ENCODE measurements at regions not wholly inside any gene's neighbourhood (a gene's known extent, or its start where the extent isn't known, plus 50 kb on each side); places are given as distances from the start of the nearest gene placed in this dataset.

- TF ChIP-seq ZNF425 (CRISPR knock-in tag; conservative IDR thresholded peaks at IDR 0.05): no peak
- no peak for TF ChIP-seq NFE2L1 (CRISPR knock-in tag; IDR thresholded peaks at IDR 0.05)
- no peak for TF ChIP-seq ZBTB21 (CRISPR knock-in tag; IDR thresholded peaks at IDR 0.05; ENCODE audit: borderline replicate concordance)
These were observed 133.4 kb upstream of the PFKP start (continued) for GRCh38 chr10:2933924-2934323.

- Mint-ChIP-seq H3K36me3 (no peaks in the 10 kb centered on the region), H3K27ac (peak overlapping the region; percentile 39), H3K9me3 (peaks cover 6% of the 10 kb centered on the region; the same call in 1 of the 2 replicates), H3K4me1 (peaks cover 47% of the 10 kb centered on the region), H3K27me3 (ENCODE audit: low read depth) (peaks cover 3% of the 10 kb centered on the region; the same call in 1 of the 2 replicates), H3K4me3 (no peak overlapping the region)
- TF ChIP-seq MLX (CRISPR knock-in tag; IDR thresholded peaks at IDR 0.05) (no peak), SOX15 (CRISPR knock-in tag; IDR thresholded peaks at IDR 0.05) (no peak), ZSCAN18 (CRISPR knock-in tag; IDR thresholded peaks at IDR 0.05) (no peak), TEAD4 (CRISPR knock-in tag; IDR thresholded peaks at IDR 0.05) (no peak), HMGXB4 (CRISPR knock-in tag; IDR thresholded peaks at IDR 0.05) (no peak), USF2 (CRISPR knock-in tag; IDR thresholded peaks at IDR 0.05) (no peak)
- ChIA-PET POLR2A (no interaction called here), CTCF (interaction anchor here (0.6 kb wide), 1 partner anchor 13 kb away, joined by 3 read pairs; no protein-coding TSS in a partner anchor)
- no peak for DNase-seq (ENCODE audit: low spot score)
- no peak for ATAC-seq
These were observed 133.8 kb upstream of the PFKP start for GRCh38 chr10:2933519-2933918.

GRCh38 chr10:2933071-2933470 is 134.3 kb upstream of the PFKP start:
- H3K4me1 Mint-ChIP-seq: peaks cover 50% of the 10 kb centered on the region
- ChIA-PET CTCF (interaction anchor here (0.6 kb wide), 1 partner anchor 13 kb away, joined by 3 read pairs; no protein-coding TSS in a partner anchor), POLR2A (no interaction called here)
- no peak overlapping the region for H3K4me3 Mint-ChIP-seq
- peaks cover 6% of the 10 kb centered on the region; the same call in 1 of the 2 replicates for H3K9me3 Mint-ChIP-seq
- H3K27ac Mint-ChIP-seq: no peak overlapping the region
- H3K36me3 Mint-ChIP-seq: no peaks in the 10 kb centered on the region
- H3K27me3 Mint-ChIP-seq (ENCODE audit: low read depth): peaks cover 3% of the 10 kb centered on the region; the same call in 1 of the 2 replicates
- no peak for DNase-seq (ENCODE audit: low spot score)
- no peak for ATAC-seq
- no peak for TF ChIP-seq JAZF1 (CRISPR knock-in tag; IDR thresholded peaks at IDR 0.05)
- TF ChIP-seq CDX4 (CRISPR knock-in tag; IDR thresholded peaks at IDR 0.05; ENCODE audit: borderline replicate concordance): no peak
- TF ChIP-seq HMGXB4 (CRISPR knock-in tag; IDR thresholded peaks at IDR 0.05): no peak
- TF ChIP-seq AR (CRISPR knock-in tag; IDR thresholded peaks at IDR 0.05): no peak
